NCI-H2196 treated with DMSO at 0.1 percent for 48 hours (cell line): ENCODE measurements at regions not wholly inside any gene's neighbourhood (a gene's known extent, or its start where the extent isn't known, plus 50 kb on each side); places are given as distances from the start of the nearest gene placed in this dataset.
A peak's percentile ranks its signal among the peaks of the same experiment; 100 is the strongest.

ENCODE experiments used
- DNase-seq: peaks from one replicate; lab custom pipeline; 2025; ENCODE audit not compliant: unreplicated experiment; lab: John Stamatoyannopoulos, UW

- no peak for DNase-seq
These were observed 158.1 kb upstream of the NREP start for GRCh38 chr5:111914966-111915636.

GRCh38 chr5:111902436-111902835, 145.4 kb upstream of the NREP start:
- DNase-seq = no peak

GRCh38 chr5:111901296-111901695, 144.3 kb upstream of the NREP start:
- DNase-seq = no peak

GRCh38 chr5:111892949-111893348, 136.0 kb upstream of the NREP start:
- no peak for DNase-seq

- DNase-seq = no peak
These were observed 130.7 kb upstream of the NREP start for GRCh38 chr5:111887706-111888105.

- DNase-seq = no peak
These were observed 112.7 kb upstream of the NREP start for GRCh38 chr5:111869681-111870080.

- no peak for DNase-seq
These were observed 108.4 kb upstream of the NREP start for GRCh38 chr5:111865356-111865755.

- DNase-seq = no peak
These were observed 106.8 kb upstream of the NREP start for GRCh38 chr5:111863801-111864200.

- no peak for DNase-seq
These were observed 102.7 kb upstream of the NREP start for GRCh38 chr5:111859533-111860270.

- DNase-seq = no peak
These were observed 102.0 kb upstream of the NREP start for GRCh38 chr5:111859031-111859430.

GRCh38 chr5:111857623-111858022, 100.6 kb upstream of the NREP start:
- no peak for DNase-seq

- DNase-seq = no peak
These were observed 100.0 kb upstream of the NREP start for GRCh38 chr5:111856876-111857466.

- DNase-seq = no peak
These were observed 98.4 kb upstream of the NREP start for GRCh38 chr5:111855356-111855755.

- DNase-seq = no peak
These were observed 97.2 kb upstream of the NREP start for GRCh38 chr5:111854186-111854585.

- no peak for DNase-seq
These were observed 96.8 kb upstream of the NREP start for GRCh38 chr5:111853748-111854147.

GRCh38 chr5:111851631-111852548, 94.9 kb upstream of the NREP start:
- no peak for DNase-seq

- no peak for DNase-seq
These were observed 91.5 kb upstream of the NREP start for GRCh38 chr5:111848476-111848875.

- DNase-seq = no peak
These were observed 90.3 kb upstream of the NREP start for GRCh38 chr5:111847052-111847925.

- peak; percentile 12 for DNase-seq
These were observed 83.2 kb upstream of the NREP start for GRCh38 chr5:111840036-111840674.

- DNase-seq = no peak
These were observed 82.4 kb upstream of the NREP start for GRCh38 chr5:111839438-111839837.
